ENCODE measurements at regions not wholly inside any gene's neighbourhood (a gene's known extent, or its start where the extent isn't known, plus 50 kb on each side); places are given as distances from the start of the nearest gene placed in this dataset.

GRCh38 chr3:76550522-76551201 lies 489.2 kb upstream of the ROBO2 start:
- peaks cover 2% of the 10 kb centered on the region for H3K27me3 Mint-ChIP-seq (ENCODE audit: low read depth)
- H3K4me1 Mint-ChIP-seq: peaks cover 21% of the 10 kb centered on the region
- no peaks in the 10 kb centered on the region for H3K36me3 Mint-ChIP-seq
- no peaks in the 10 kb centered on the region for H3K9me3 Mint-ChIP-seq
- TF ChIP-seq CTCF (IDR thresholded peaks at IDR 0.05; ENCODE audit: unreplicated experiment): no peak
- no peak for DNase-seq (ENCODE audit: low spot score in 2 of 2, unreplicated experiment in 2 of 2)
- H3K27ac Mint-ChIP-seq: no peak overlapping the region
- H3K4me3 Mint-ChIP-seq: no peak overlapping the region

- peaks cover 21% of the 10 kb centered on the region for H3K4me1 Mint-ChIP-seq
- no peak overlapping the region for H3K27ac Mint-ChIP-seq
- peaks cover 2% of the 10 kb centered on the region for H3K27me3 Mint-ChIP-seq (ENCODE audit: low read depth)
- no peak for TF ChIP-seq CTCF (IDR thresholded peaks at IDR 0.05; ENCODE audit: unreplicated experiment)
- no peak for DNase-seq (ENCODE audit: low spot score in 2 of 2, unreplicated experiment in 2 of 2)
- no peak overlapping the region for H3K4me3 Mint-ChIP-seq
- no peaks in the 10 kb centered on the region for H3K9me3 Mint-ChIP-seq
- no peaks in the 10 kb centered on the region for H3K36me3 Mint-ChIP-seq
Observed at GRCh38 chr3:76551739-76552138, 488.2 kb upstream of the ROBO2 start.

DNA sequence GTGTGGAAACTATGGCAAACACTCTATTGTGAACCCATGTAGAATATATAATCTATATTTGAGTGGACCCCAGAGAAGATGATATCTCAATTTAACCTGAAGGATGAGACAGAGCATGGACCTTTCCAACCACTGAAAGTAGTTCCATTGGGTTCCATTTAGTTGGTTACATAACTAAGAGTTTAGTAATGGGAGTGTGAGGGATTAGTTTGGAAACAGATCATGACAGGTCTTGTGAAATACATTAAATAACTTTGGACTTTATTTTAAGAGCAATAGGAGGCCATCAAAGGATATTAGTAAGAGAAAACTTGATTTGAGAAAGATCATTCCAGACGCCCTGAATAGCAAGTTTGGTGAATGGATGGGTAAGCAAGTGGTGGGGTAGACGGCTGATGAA lies 487.2 kb upstream of the ROBO2 start:
- no peaks in the 10 kb centered on the region for H3K36me3 Mint-ChIP-seq
- DNase-seq (ENCODE audit: low spot score in 2 of 2, unreplicated experiment in 2 of 2): no peak
- H3K9me3 Mint-ChIP-seq: no peaks in the 10 kb centered on the region
- no peak overlapping the region for H3K27ac Mint-ChIP-seq
- H3K27me3 Mint-ChIP-seq (ENCODE audit: low read depth): peaks cover 2% of the 10 kb centered on the region
- peaks cover 25% of the 10 kb centered on the region for H3K4me1 Mint-ChIP-seq
- no peak for TF ChIP-seq CTCF (IDR thresholded peaks at IDR 0.05; ENCODE audit: unreplicated experiment)
- H3K4me3 Mint-ChIP-seq: no peak overlapping the region

- Mint-ChIP-seq H3K27ac (no peak overlapping the region), H3K4me1 (peaks cover 27% of the 10 kb centered on the region), H3K4me3 (no peak overlapping the region), H3K9me3 (no peaks in the 10 kb centered on the region), H3K27me3 (ENCODE audit: low read depth) (peaks cover 4% of the 10 kb centered on the region), H3K36me3 (no peaks in the 10 kb centered on the region)
- TF ChIP-seq CTCF (IDR thresholded peaks at IDR 0.05; ENCODE audit: unreplicated experiment): no peak
- no peak for DNase-seq (ENCODE audit: low spot score in 2 of 2, unreplicated experiment in 2 of 2)
Observed at GRCh38 chr3:76554707-76555106, 485.2 kb upstream of the ROBO2 start.

DNA sequence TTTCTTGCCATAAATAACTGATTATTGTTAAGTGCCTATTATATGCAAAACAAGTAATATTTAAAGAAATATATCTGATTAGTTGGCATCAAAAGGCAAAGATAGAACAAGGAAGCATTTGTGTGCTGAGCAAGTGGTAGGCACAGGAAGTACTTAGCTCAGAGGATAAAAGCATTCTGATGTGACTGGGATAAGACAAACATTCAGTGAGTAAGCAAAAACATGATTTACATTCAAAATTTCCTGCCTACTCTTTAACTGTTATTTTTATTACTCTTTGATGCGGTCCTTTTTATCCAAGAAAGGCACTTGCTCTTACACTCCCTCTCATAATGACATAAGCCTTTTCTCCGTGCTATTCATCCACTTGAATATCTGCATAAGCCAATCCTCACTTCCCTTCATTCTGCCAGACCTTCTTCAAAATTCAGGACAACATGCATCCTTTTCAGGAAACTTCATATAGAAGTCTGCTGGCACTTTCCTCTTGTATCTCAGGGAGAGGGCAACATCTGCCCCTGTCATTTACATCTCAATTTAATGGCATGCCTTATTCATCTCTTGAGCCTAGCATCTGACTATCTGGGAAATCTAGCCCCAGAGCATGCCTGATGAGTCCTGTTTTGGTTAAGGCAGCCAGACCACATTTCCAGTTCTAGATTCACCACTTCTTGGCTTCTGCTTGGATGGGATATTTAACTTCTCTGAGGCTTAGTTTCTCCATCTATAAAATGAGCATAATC lies 478.2 kb upstream of the ROBO2 start:
- Mint-ChIP-seq H3K9me3 (no peaks in the 10 kb centered on the region), H3K27me3 (ENCODE audit: low read depth) (peaks cover 2% of the 10 kb centered on the region), H3K4me1 (peaks cover 10% of the 10 kb centered on the region), H3K27ac (no peak overlapping the region), H3K36me3 (no peaks in the 10 kb centered on the region), H3K4me3 (no peak overlapping the region)
- TF ChIP-seq CTCF (IDR thresholded peaks at IDR 0.05; ENCODE audit: unreplicated experiment): no peak
- DNase-seq (ENCODE audit: low spot score in 2 of 2, unreplicated experiment in 2 of 2): no peak
